Calu3 (cell line): ENCODE measurements at regions not wholly inside any gene's neighbourhood (a gene's known extent, or its start where the extent isn't known, plus 50 kb on each side); places are given as distances from the start of the nearest gene placed in this dataset.

Experiments used
- BruUV-seq: library from RNA; stranded (reverse); fragments of 400-500 nt; replicated peaks from 2 replicates; lab custom pipeline; 2021; lab: Mats Ljungman, UMichigan
- CTCF ChIA-PET: fragments of 300-600 bp; sonication (Branson Sonifier 250); formaldehyde crosslinking; loops from one replicate; lab custom pipeline; 2022; ENCODE audit warnings: antibody characterized with exemption; lab: Charles Lee
- DNase-seq: peaks from one replicate; pipeline ENCODE4 v3.0.0; 2022
- H3K27ac Mint-ChIP-seq: one replicate; pipeline ENCODE4 v1.8.0; 2022; ENCODE audit warnings: mixed read lengths; ENCODE audit not compliant: unreplicated experiment
- H3K27me3 Mint-ChIP-seq: one replicate; pipeline ENCODE4 v1.8.0; 2022; ENCODE audit warnings: mixed read lengths; ENCODE audit not compliant: unreplicated experiment
- H3K36me3 Mint-ChIP-seq: one replicate; pipeline ENCODE4 v1.8.0; 2022; ENCODE audit warnings: mild to moderate bottlenecking, moderate library complexity, mixed read lengths; ENCODE audit not compliant: insufficient read depth, unreplicated experiment
- H3K4me1 Mint-ChIP-seq: one replicate; pipeline ENCODE4 v1.8.0; 2022; ENCODE audit warnings: mild to moderate bottlenecking, low read depth, mixed read lengths; ENCODE audit not compliant: unreplicated experiment
- H3K4me3 Mint-ChIP-seq: one replicate; pipeline ENCODE4 v1.8.0; 2022; ENCODE audit warnings: mild to moderate bottlenecking, low read depth, moderate library complexity, mixed read lengths; ENCODE audit not compliant: unreplicated experiment
- H3K9me3 Mint-ChIP-seq: one replicate; pipeline ENCODE4 v1.8.0; 2022; ENCODE audit warnings: low read depth, mixed read lengths; ENCODE audit not compliant: unreplicated experiment
- CTCF ChIP-seq: fragments of 200-600 bp; IDR thresholded peaks from one replicate; pipeline ENCODE4 v1.8.0; 2022; ENCODE audit warnings: antibody characterized with exemption; ENCODE audit not compliant: unreplicated experiment
- intact Hi-C: fragments of 100-400 bp; cut with micrococcal nuclease; formaldehyde crosslinking; loops from one replicate; pipeline ENCODE4 v1.10.0; 2022; ENCODE audit not compliant: unreplicated experiment

GRCh38 chr1:209439828-209440227, 143.7 kb upstream of the CAMK1G start:
- Mint-ChIP-seq H3K36me3 (no peaks in the 10 kb centered on the region), H3K4me1 (peaks cover 8% of the 10 kb centered on the region), H3K27me3 (peaks cover 39% of the 10 kb centered on the region), H3K27ac (no peak overlapping the region), H3K4me3 (no peak overlapping the region), H3K9me3 (peaks cover 4% of the 10 kb centered on the region)
- DNase-seq, result no peak
- CTCF ChIA-PET, result no interaction called here
- no peak for TF ChIP-seq CTCF
- BruUV-seq, result no TSS peak
- intact Hi-C loops, result no loop called here

- BruUV-seq, result no TSS peak
- peaks cover 4% of the 10 kb centered on the region for H3K9me3 Mint-ChIP-seq
- H3K36me3 Mint-ChIP-seq, result no peaks in the 10 kb centered on the region
- intact Hi-C loops, result no loop called here
- H3K27ac Mint-ChIP-seq, result no peak overlapping the region
- CTCF ChIA-PET, result no interaction called here
- H3K27me3 Mint-ChIP-seq, result peaks cover 55% of the 10 kb centered on the region
- H3K4me1 Mint-ChIP-seq, result no peaks in the 10 kb centered on the region
- no peak overlapping the region for H3K4me3 Mint-ChIP-seq
- no peak for TF ChIP-seq CTCF
- DNase-seq, result no peak
These were observed 140.1 kb upstream of the CAMK1G start for GRCh38 chr1:209443361-209443931.

DNA sequence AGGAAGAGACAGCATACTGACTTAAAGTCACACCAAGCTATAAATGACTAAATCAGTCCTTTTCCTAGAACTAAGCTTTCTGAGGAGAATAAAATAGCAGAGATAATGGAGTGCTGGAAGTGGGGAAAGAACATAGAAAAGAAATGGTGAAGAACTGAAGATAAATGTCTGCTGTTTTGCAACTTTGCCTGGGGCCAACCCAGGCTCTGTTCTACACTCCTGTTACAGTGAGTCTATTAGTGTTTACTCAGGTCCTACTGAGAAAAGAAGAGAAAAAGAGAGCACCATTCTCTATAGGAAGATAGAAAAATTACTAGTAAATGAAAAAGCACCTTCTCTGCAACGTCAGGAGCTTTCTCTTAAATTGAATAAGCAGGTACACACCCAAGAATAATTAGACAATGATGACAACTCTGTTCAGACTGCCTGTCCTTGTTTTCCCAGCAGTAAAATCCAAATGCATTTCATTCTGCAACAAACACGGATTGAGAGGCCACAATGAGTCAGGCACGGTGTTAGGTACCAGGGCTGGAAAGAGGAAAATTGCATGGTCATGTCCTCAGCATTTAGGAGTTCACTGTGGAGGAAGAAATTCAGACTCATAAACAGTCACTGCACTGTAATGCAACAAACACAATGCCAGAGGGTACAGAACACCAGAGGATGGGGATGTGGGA, 139.4 kb upstream of the CAMK1G start:
- no peak for DNase-seq
- CTCF ChIA-PET, result no interaction called here
- intact Hi-C loops, result no loop called here
- H3K36me3 Mint-ChIP-seq, result no peaks in the 10 kb centered on the region
- no peak overlapping the region for H3K4me3 Mint-ChIP-seq
- no peak for TF ChIP-seq CTCF
- H3K27ac Mint-ChIP-seq, result no peak overlapping the region
- peaks cover 4% of the 10 kb centered on the region for H3K9me3 Mint-ChIP-seq
- H3K27me3 Mint-ChIP-seq, result peaks cover 62% of the 10 kb centered on the region
- H3K4me1 Mint-ChIP-seq, result no peaks in the 10 kb centered on the region
- no TSS peak for BruUV-seq

DNA sequence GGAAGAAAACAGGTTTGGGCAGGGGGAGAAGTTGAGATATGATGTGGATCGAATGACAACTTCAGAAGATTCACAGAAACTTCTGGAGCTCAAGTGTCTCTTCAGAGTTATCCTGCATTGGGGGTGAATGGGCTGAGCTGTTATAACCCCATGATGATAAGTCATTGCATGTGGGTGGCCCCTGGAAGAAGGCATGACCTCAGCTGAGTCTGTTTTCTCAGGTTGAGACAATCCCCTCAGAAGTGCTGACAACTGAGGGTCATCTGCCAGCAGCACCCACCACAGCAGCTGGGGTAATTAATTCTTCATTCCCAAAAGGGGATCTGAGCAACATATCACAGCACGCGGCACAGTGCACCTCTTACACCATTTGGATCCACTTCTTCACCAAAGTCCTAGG, 138.6 kb upstream of the CAMK1G start:
- BruUV-seq, result no TSS peak
- H3K27ac Mint-ChIP-seq, result no peak overlapping the region
- H3K4me1 Mint-ChIP-seq, result no peaks in the 10 kb centered on the region
- CTCF ChIA-PET, result no interaction called here
- no peaks in the 10 kb centered on the region for H3K36me3 Mint-ChIP-seq
- peaks cover 2% of the 10 kb centered on the region for H3K9me3 Mint-ChIP-seq
- TF ChIP-seq CTCF, result no peak
- DNase-seq, result no peak
- H3K4me3 Mint-ChIP-seq, result no peak overlapping the region
- intact Hi-C loops, result no loop called here
- peaks cover 63% of the 10 kb centered on the region for H3K27me3 Mint-ChIP-seq
